ENCODE measurements at regions not wholly inside any gene's neighbourhood (a gene's known extent, or its start where the extent isn't known, plus 50 kb on each side); places are given as distances from the start of the nearest gene placed in this dataset.

- BruUV-seq (replicated peaks): no TSS peak
- 19% methylated on average over 2 of the region's 2 CpGs for WGBS (ENCODE audit: insufficient coverage, insufficient replicate concordance, low lambda C conversion rate, missing lambda C conversion rate)
- DNase-seq (ENCODE audit: low read depth, low spot score) (no peak), ATAC-seq (no peak), FAIRE-seq (no peak)
- in situ Hi-C loops (cut with MboI) (no loop called here), intact Hi-C loops (cut with micrococcal nuclease; ENCODE audit: unreplicated experiment) (no loop called here)
- H3K4me3 ChIP-seq: no peak overlapping the region
- H3K9me3 ChIP-seq (replicated peaks; ENCODE audit: control insufficient read depth, insufficient read depth, low read length): no peaks in the 10 kb centered on the region
- H3K27me3 ChIP-seq (replicated peaks in 1 of 2; ENCODE audit: control insufficient read depth in 2 of 2, insufficient read depth in 2 of 2, low read length in 1 of 2): no peaks in the 10 kb centered on the region
- POLR2A ChIA-PET: no interaction called here
- no peak overlapping the region for H2AFZ ChIP-seq (ENCODE audit: control insufficient read depth, low read depth, low read length)
- CTCF ChIA-PET: no interaction called here
- RAD21 ChIA-PET (ENCODE audit: unreplicated experiment): no interaction called here
- no peaks in the 10 kb centered on the region for H3K4me1 ChIP-seq (ENCODE audit: control insufficient read depth, insufficient read depth, low read length)
- H3K36me3 ChIP-seq (ENCODE audit: control insufficient read depth in 2 of 2, insufficient read depth in 2 of 2, low read length in 1 of 2): no peaks in the 10 kb centered on the region
- SMC1A ChIA-PET (ENCODE audit: uncharacterized antibody, unreplicated experiment): no interaction called here
- H3K9ac ChIP-seq (ENCODE audit: control insufficient read depth, insufficient read depth, low read length): no peak overlapping the region
- H3K4me2 ChIP-seq (ENCODE audit: control insufficient read depth, insufficient read depth): no peak overlapping the region
- TF ChIP-seq ATF3 (IDR thresholded peaks at IDR 0.05; ENCODE audit: borderline replicate concordance, extremely low read depth, low read depth, low read length) (no peak), SMAD5 (IDR thresholded peaks at IDR 0.05; ENCODE audit: low read depth) (no peak), MXI1 (IDR thresholded peaks at IDR 0.05; ENCODE audit: low read depth, low read length) (no peak), NFIC (IDR thresholded peaks at IDR 0.05; ENCODE audit: low read depth, low read length) (no peak), HDGF (IDR thresholded peaks at IDR 0.05) (no peak), NFYA (IDR thresholded peaks at IDR 0.05; ENCODE audit: borderline replicate concordance, low read depth, low read length) (no peak), ZNF384 (IDR thresholded peaks at IDR 0.05; ENCODE audit: borderline replicate concordance, low read depth, low read length) (no peak)
- no peak overlapping the region for H3K27ac ChIP-seq (ENCODE audit: control insufficient read depth, insufficient read depth)
- H3K79me2 ChIP-seq (ENCODE audit: control insufficient read depth, insufficient read depth, low read length): no peaks in the 10 kb centered on the region
- no peaks in the 10 kb centered on the region for H4K20me1 ChIP-seq (ENCODE audit: control insufficient read depth, insufficient read depth)
Measured at GRCh38 chr7:13602036-13602435, 387.4 kb downstream of the ETV1 start.

- BruUV-seq (replicated peaks): no TSS peak
- H3K27ac ChIP-seq (ENCODE audit: control insufficient read depth, insufficient read depth): no peak overlapping the region
- no peaks in the 10 kb centered on the region for H3K4me1 ChIP-seq (ENCODE audit: control insufficient read depth, insufficient read depth, low read length)
- RAD21 ChIA-PET (ENCODE audit: unreplicated experiment): no interaction called here
- no peak overlapping the region for H3K9ac ChIP-seq (ENCODE audit: control insufficient read depth, insufficient read depth, low read length)
- 0% methylated on average over 1 of the region's 1 CpG for WGBS (ENCODE audit: insufficient coverage, insufficient replicate concordance, low lambda C conversion rate, missing lambda C conversion rate)
- H3K36me3 ChIP-seq (ENCODE audit: control insufficient read depth in 2 of 2, insufficient read depth in 2 of 2, low read length in 1 of 2): no peaks in the 10 kb centered on the region
- no peaks in the 10 kb centered on the region for H4K20me1 ChIP-seq (ENCODE audit: control insufficient read depth, insufficient read depth)
- intact Hi-C loops (cut with micrococcal nuclease; ENCODE audit: unreplicated experiment) (no loop called here), in situ Hi-C loops (cut with MboI) (no loop called here)
- POLR2A ChIA-PET: no interaction called here
- H3K9me3 ChIP-seq (replicated peaks; ENCODE audit: control insufficient read depth, insufficient read depth, low read length): no peaks in the 10 kb centered on the region
- DNase-seq (ENCODE audit: low read depth, low spot score): no peak
- no peak for FAIRE-seq
- H3K4me2 ChIP-seq (ENCODE audit: control insufficient read depth, insufficient read depth): no peak overlapping the region
- H3K27me3 ChIP-seq (replicated peaks in 1 of 2; ENCODE audit: control insufficient read depth in 2 of 2, insufficient read depth in 2 of 2, low read length in 1 of 2): no peaks in the 10 kb centered on the region
- no peak for ATAC-seq
- H3K79me2 ChIP-seq (ENCODE audit: control insufficient read depth, insufficient read depth, low read length): no peaks in the 10 kb centered on the region
- SMC1A ChIA-PET (ENCODE audit: uncharacterized antibody, unreplicated experiment): no interaction called here
- H3K4me3 ChIP-seq: no peak overlapping the region
- H2AFZ ChIP-seq (ENCODE audit: control insufficient read depth, low read depth, low read length): no peak overlapping the region
- CTCF ChIA-PET: interaction anchor here (0.6 kb wide), 1 partner anchor 1086 kb away, joined by 3 read pairs; no protein-coding TSS in a partner anchor
- TF ChIP-seq ZBTB4 (CRISPR knock-in tag; IDR thresholded peaks at IDR 0.05): no peak
- no peak for TF ChIP-seq SPI1 (IDR thresholded peaks at IDR 0.05; ENCODE audit: borderline replicate concordance, insufficient read depth, low read depth, low read length)
- no peak for TF ChIP-seq SKIL (IDR thresholded peaks at IDR 0.05; ENCODE audit: low read depth, poor library complexity, severe bottlenecking)
- TF ChIP-seq TCF3 (IDR thresholded peaks at IDR 0.05; ENCODE audit: borderline replicate concordance, insufficient read depth, low read depth, low read length): no peak
Measured at GRCh38 chr7:13603016-13603415, 386.4 kb downstream of the ETV1 start.

All from GM12878 (cell line).